ENCODE measurements at regions not wholly inside any gene's neighbourhood (a gene's known extent, or its start where the extent isn't known, plus 50 kb on each side); places are given as distances from the start of the nearest gene placed in this dataset.

GRCh38 chrX:131840799-131841495, 182.2 kb upstream of the STK26 start:
- Histone ChIP-seq H3K27ac (ENCODE audit: low read length) (no peak overlapping the region), H3K36me3 (ENCODE audit: low read depth, low read length) (no peaks in the 10 kb centered on the region), H4K20me1 (ENCODE audit: low read length) (no peaks in the 10 kb centered on the region), H3K9me2 (replicated peaks; ENCODE audit: low read length) (no peaks in the 10 kb centered on the region), H3K4me3 (ENCODE audit: low read length) (peak overlapping the region; percentile 58; the same call in 1 of the 2 replicates), H3K9me3 (ENCODE audit: low read length) (no peaks in the 10 kb centered on the region), H3K27me3 (ENCODE audit: low read length) (no peaks in the 10 kb centered on the region), H3F3A (ENCODE audit: low read length, unreplicated experiment) (no peaks in the 10 kb centered on the region), H3K79me2 (ENCODE audit: low read length) (no peaks in the 10 kb centered on the region), H2AFZ (ENCODE audit: low read length) (peak overlapping the region; percentile 95), H3K4me2 (ENCODE audit: low read length) (peak overlapping the region; percentile 85), H3K4me1 (ENCODE audit: insufficient read depth, low read length) (peaks cover 17% of the 10 kb centered on the region), H3K9ac (ENCODE audit: low read length) (0 out of 2 replicates have a peak overlapping the region, but pooled peaks have one; percentile 56)
- ATAC-seq = peak; percentile 6; the same call in 1 of the 2 replicates
- no TSS peak for BruUV-seq (replicated peaks)
- ChIA-PET CTCF (interaction anchor here (0.6 to 1.2 kb wide), 4 partner anchors 13 to 378 kb away, joined by 3 to 6 read pairs (median 5); partner anchors contain the start of gene RAP2C), POLR2A (ENCODE audit: unreplicated experiment) (no interaction called here)
- no peak for DNase-seq
- intact Hi-C loops (cut with micrococcal nuclease) = loop anchor here (1.0 to 5.0 kb wide), 2 partner anchors 230 to 376 kb away; partner anchors contain the start of gene RAP2C
- TF ChIP-seq EZH2 (IDR thresholded peaks at IDR 0.05; ENCODE audit: low read length, unreplicated experiment) (no peak), CTCF (conservative IDR thresholded peaks at IDR 0.05; ENCODE audit: low read depth, low read length) (no peak), EZH2phosphoT487 (IDR thresholded peaks at IDR 0.05; ENCODE audit: borderline replicate concordance, low read length) (no peak)

GRCh38 chrX:131841496-131842437, 181.3 kb upstream of the STK26 start:
- no TSS peak for BruUV-seq (replicated peaks)
- peak overlapping the region; percentile 56 for H3K9ac ChIP-seq (ENCODE audit: low read length)

More at GRCh38 chrX:131841496-131842437, 181.3 kb upstream of the STK26 start:
- Histone ChIP-seq H3K9me2 (replicated peaks; ENCODE audit: low read length) (no peaks in the 10 kb centered on the region), H3K4me2 (ENCODE audit: low read length) (peak overlapping the region; percentile 85), H3K9me3 (ENCODE audit: low read length) (no peaks in the 10 kb centered on the region), H4K20me1 (ENCODE audit: low read length) (no peaks in the 10 kb centered on the region), H3K79me2 (ENCODE audit: low read length) (no peaks in the 10 kb centered on the region), H3K4me1 (ENCODE audit: insufficient read depth, low read length) (peaks cover 20% of the 10 kb centered on the region), H2AFZ (ENCODE audit: low read length) (peak overlapping the region; percentile 95), H3K27me3 (ENCODE audit: low read length) (no peaks in the 10 kb centered on the region), H3K36me3 (ENCODE audit: low read depth, low read length) (no peaks in the 10 kb centered on the region), H3K4me3 (ENCODE audit: low read length) (peak overlapping the region; percentile 58), H3F3A (ENCODE audit: low read length, unreplicated experiment) (no peaks in the 10 kb centered on the region), H3K27ac (ENCODE audit: low read length) (peak overlapping the region; percentile 19; the same call in 1 of the 2 replicates)
- CTCF ChIA-PET = interaction anchor here (0.6 to 1.2 kb wide), 8 partner anchors 14 to 1374 kb away, joined by 3 to 6 read pairs (median 4); partner anchors contain the start of gene RAP2C
- peak; percentile 85 for TF ChIP-seq CTCF (conservative IDR thresholded peaks at IDR 0.05; ENCODE audit: low read depth, low read length)
- TF ChIP-seq EZH2phosphoT487 (IDR thresholded peaks at IDR 0.05; ENCODE audit: borderline replicate concordance, low read length) = no peak
- peak; percentile 78 for DNase-seq
- POLR2A ChIA-PET (ENCODE audit: unreplicated experiment) = no interaction called here
- peak; percentile 73 for ATAC-seq
- intact Hi-C loops (cut with micrococcal nuclease) = loop anchor here (1.0 to 5.0 kb wide), 2 partner anchors 230 to 376 kb away; partner anchors contain the start of gene RAP2C
